KMS-11 (cell line): ENCODE measurements at regions not wholly inside any gene's neighbourhood (a gene's known extent, or its start where the extent isn't known, plus 50 kb on each side); places are given as distances from the start of the nearest gene placed in this dataset.

ENCODE experiments used
- H2AFZ ChIP-seq: fragments of 200-600 bp; sonication (generic); 2 replicates; pipeline ENCODE4 v1.6.1; 2016; ENCODE audit warnings: antibody characterized with exemption, mixed run types, low read depth
- H3K27ac ChIP-seq: fragments of 200-600 bp; sonication (generic); 2 replicates; pipeline ENCODE4 v1.6.1; 2016; ENCODE audit warnings: mild to moderate bottlenecking, mixed run types
- H3K27me3 ChIP-seq: fragments of 200-600 bp; sonication (generic); 2 replicates; pipeline ENCODE4 v1.6.1; 2017; ENCODE audit warnings: mild to moderate bottlenecking, low read depth, mixed run types, moderate library complexity; ENCODE audit not compliant: insufficient read depth
- H3K36me3 ChIP-seq: fragments of 200-600 bp; sonication (generic); 2 replicates; pipeline ENCODE4 v1.6.1; 2017; ENCODE audit warnings: mild to moderate bottlenecking, mixed run types; ENCODE audit not compliant: insufficient read depth
- H3K4me1 ChIP-seq: fragments of 200-600 bp; sonication (generic); 2 replicates; pipeline ENCODE4 v1.6.1; 2016; ENCODE audit warnings: mild to moderate bottlenecking, low read depth, mixed run types; ENCODE audit not compliant: poor library complexity, severe bottlenecking
- H3K4me2 ChIP-seq: fragments of 200-600 bp; sonication (generic); 2 replicates; pipeline ENCODE4 v1.7.0; 2016; ENCODE audit warnings: mild to moderate bottlenecking, mixed run types
- H3K4me3 ChIP-seq: fragments of 200-600 bp; sonication (generic); IDR thresholded peaks from 2 replicates; pipeline ENCODE4 v1.6.1; 2017; ENCODE audit warnings: low read depth, low read length, mixed read lengths; ENCODE audit not compliant: insufficient read depth
- H3K79me2 ChIP-seq: fragments of 200-600 bp; sonication (generic); 2 replicates; pipeline ENCODE4 v1.6.1; 2016; ENCODE audit warnings: low read depth, mixed run types; ENCODE audit not compliant: insufficient read depth
- H3K9ac ChIP-seq: fragments of 200-600 bp; sonication (generic); 2 replicates; pipeline ENCODE4 v1.6.1; 2016; ENCODE audit warnings: mild to moderate bottlenecking, mixed run types
- H4K20me1 ChIP-seq: fragments of 200-600 bp; sonication (generic); 2 replicates; pipeline ENCODE4 v1.6.1; 2016; ENCODE audit warnings: mild to moderate bottlenecking, mixed run types; ENCODE audit not compliant: insufficient read depth
- CTCF ChIP-seq: fragments of 200-600 bp; sonication (generic); conservative IDR thresholded peaks from 2 replicates; pipeline ENCODE4 v1.6.1; 2017; ENCODE audit warnings: low read depth, mild to moderate bottlenecking, antibody characterized with exemption, low read length, moderate library complexity, mixed read lengths

DNA sequence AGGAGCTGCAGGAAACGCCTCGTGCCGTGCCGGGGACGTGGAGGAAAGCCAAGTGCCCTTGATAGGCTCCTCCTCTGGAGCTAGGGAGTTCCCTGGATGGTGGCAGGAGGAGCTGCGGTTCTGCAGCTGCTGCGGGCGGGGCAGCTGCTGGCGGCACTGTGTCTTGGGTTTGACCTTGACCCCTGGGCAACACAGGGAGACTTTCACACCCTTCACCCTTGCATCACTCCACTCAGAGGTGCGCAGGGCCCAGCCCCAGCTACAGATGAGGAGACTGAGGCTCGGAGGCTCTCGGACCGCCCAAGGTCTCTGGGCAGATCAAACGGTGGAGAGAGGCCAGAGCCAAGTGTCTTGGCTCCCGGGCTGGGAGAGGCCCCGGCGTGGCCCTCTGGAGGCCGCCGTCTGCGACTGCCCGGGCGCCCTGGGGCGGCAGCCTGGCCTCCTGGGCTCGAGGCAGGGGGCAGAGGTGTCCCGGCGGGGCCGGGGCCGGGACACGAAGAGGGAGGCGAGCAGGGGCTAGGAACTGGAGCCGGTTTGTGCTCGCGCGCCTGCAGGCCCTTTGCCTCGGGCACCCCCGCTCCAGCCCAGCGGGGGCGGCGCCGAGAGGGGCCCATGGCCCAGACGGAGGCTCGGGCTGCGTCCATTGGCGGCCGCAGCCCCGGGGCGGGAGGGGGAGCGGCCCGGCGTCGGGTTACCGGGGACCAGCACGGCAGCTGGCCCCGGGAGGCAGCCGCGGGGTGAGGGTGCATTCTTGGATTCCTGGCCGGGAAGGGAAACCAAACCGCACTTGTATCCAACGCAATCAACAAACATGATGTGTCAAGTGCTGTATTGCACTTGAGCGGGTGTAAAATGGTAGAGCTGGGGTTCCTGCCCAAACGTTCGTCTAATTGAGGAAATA is 129.6 kb upstream of the SLC1A4 start:
- TF ChIP-seq CTCF, result no peak
- Histone ChIP-seq H3K27ac (no peak overlapping the region), H4K20me1 (no peaks in the 10 kb centered on the region), H3K27me3 (no peaks in the 10 kb centered on the region), H3K4me3 (no peak overlapping the region), H3K36me3 (no peaks in the 10 kb centered on the region), H3K4me2 (peak overlapping the region; percentile 87), H3K9ac (peak overlapping the region; percentile 40; the same call in 1 of the 2 replicates), H3K79me2 (no peaks in the 10 kb centered on the region), H2AFZ (peak overlapping the region; percentile 80), H3K4me1 (peaks cover 41% of the 10 kb centered on the region)

- H2AFZ ChIP-seq, result peak overlapping the region; percentile 80
- TF ChIP-seq CTCF, result no peak
Measured at GRCh38 chr2:64860276-64860885, 128.8 kb upstream of the SLC1A4 start.

DNA sequence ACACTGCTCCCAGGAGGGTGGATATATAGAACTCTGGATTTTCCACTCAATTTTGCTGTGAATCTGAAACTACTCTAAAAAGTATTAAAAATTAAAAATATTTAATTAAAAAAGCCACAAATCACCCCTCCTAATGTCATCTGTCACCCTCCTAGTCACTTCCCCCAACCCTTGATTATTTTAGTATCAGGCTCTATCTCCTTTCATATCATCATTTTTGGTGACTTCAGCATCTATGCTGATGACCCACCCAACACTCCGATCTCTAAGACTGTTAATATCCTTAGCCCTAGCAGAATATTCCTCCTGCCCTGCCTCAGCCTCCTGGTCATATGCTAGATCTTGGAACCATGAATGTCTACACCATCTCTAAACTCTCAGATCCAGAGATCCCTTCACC is 128.3 kb upstream of the SLC1A4 start:
- Histone ChIP-seq H3K9ac (no peak overlapping the region), H3K79me2 (no peaks in the 10 kb centered on the region), H3K27ac (no peak overlapping the region), H4K20me1 (no peaks in the 10 kb centered on the region), H3K4me1 (peaks cover 48% of the 10 kb centered on the region), H3K27me3 (no peaks in the 10 kb centered on the region), H2AFZ (no peak overlapping the region), H3K36me3 (no peaks in the 10 kb centered on the region), H3K4me2 (no peak overlapping the region), H3K4me3 (no peak overlapping the region)
- no peak for TF ChIP-seq CTCF

More at GRCh38 chr2:64860276-64860885, 128.8 kb upstream of the SLC1A4 start:
- Histone ChIP-seq H3K27me3 (no peaks in the 10 kb centered on the region), H4K20me1 (no peaks in the 10 kb centered on the region), H3K79me2 (no peaks in the 10 kb centered on the region), H3K36me3 (no peaks in the 10 kb centered on the region), H3K9ac (no peak overlapping the region; the same call in 1 of the 2 replicates), H3K27ac (no peak overlapping the region), H3K4me2 (peak overlapping the region; percentile 87), H3K4me1 (peaks cover 45% of the 10 kb centered on the region), H3K4me3 (no peak overlapping the region)

DNA sequence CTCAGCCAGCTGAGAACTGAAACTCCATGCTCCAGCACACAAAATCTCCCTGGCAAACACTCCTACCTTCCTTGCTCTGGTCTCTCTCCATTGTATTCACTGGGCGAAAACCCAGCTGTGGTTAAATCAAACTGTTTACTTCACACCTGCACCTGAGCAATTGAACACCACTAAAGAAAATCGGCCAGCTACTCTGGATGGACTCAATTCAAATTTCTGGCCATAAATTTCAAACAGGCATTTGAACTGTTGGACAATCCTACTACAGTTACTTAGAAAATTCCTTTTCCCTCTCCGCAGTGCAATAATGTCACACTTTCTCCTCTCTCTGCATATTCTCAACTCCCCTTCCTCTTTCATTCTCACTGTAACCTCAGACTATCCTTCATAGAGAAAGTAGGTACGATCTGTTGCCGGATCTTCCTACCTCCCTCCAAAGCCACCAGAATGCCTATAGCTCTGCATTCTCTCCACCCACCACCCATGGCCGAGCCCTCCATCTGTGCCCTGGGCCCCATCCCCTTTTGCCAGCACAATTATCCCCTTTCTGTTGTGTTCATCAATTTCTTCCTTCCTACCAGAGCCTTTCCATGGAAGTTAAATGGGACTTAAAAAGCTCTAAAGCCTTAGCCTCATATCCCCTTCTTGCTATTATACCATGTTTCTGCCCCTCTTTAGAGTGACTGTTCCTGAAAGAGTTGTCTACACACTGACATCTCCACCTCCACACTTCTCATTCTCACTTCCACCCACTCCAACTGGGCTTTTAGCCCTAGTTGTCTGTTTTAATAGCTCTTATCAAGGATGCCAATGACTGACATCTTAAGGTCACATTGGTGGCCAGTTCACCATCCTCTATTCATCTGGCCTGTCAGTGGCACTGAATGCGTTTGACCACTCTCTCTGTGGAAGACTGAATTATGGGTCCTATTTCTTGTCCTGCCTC is 127.5 kb upstream of the SLC1A4 start:
- H3K4me1 ChIP-seq, result peaks cover 50% of the 10 kb centered on the region
- no peaks in the 10 kb centered on the region for H3K79me2 ChIP-seq
- H3K27ac ChIP-seq, result no peak overlapping the region
- H3K36me3 ChIP-seq, result no peaks in the 10 kb centered on the region
- H3K9ac ChIP-seq, result no peak overlapping the region
- no peak for TF ChIP-seq CTCF
- no peaks in the 10 kb centered on the region for H4K20me1 ChIP-seq
- H3K4me3 ChIP-seq, result no peak overlapping the region
- no peak overlapping the region for H3K4me2 ChIP-seq
- H2AFZ ChIP-seq, result no peak overlapping the region
- 0 out of 2 replicates have a peak, but pooled peaks cover 3% of the 10 kb centered on the region for H3K27me3 ChIP-seq
